Stomach (tissue), 8 donors: ENCODE measurements at regions not wholly inside any gene's neighbourhood (a gene's known extent, or its start where the extent isn't known, plus 50 kb on each side); places are given as distances from the start of the nearest gene placed in this dataset.
"Not testable (repeated sequence)": the region's sequence is repeated elsewhere in the genome, so short reads cannot be mapped to it uniquely, and the experiment has no call there.

Source experiments
- DNase-seq, 2 donors: peaks; one replicate each; pipeline versions ENCODE4 v3.0.0 to v3.0.0-alpha.2; 2013 to 2019
- H3K27ac ChIP-seq, 5 donors: fragments of 200-600 bp in 4 of 5; sonication (generic) in 4 of 5; one replicate each; pipeline ENCODE4 v1.5.1; 2013 to 2019; ENCODE audit warnings: mild to moderate bottlenecking in 1 of 5, moderate library complexity in 1 of 5
- H3K27me3 ChIP-seq, 3 donors: fragments of 200-600 bp; sonication (generic); one replicate each; pipeline ENCODE4 v1.5.1; 2017 to 2019; ENCODE audit warnings: mixed run types in 1 of 3
- H3K36me3 ChIP-seq, 4 donors: fragments of 200-600 bp; sonication (generic); 1 replicate in 3 of 4; 2 replicates in 1 of 4; pipeline ENCODE4 v1.5.1; 2016 to 2019
- H3K4me1 ChIP-seq, 4 donors: fragments of 200-600 bp; sonication (generic); one replicate each; pipeline ENCODE4 v1.5.1; 2016 to 2019
- H3K4me3 ChIP-seq, 4 donors: fragments of 200-600 bp; sonication (generic) in 3 of 4; one replicate each; pipeline ENCODE4 v1.5.1; 2016 to 2019; ENCODE audit warnings: mild to moderate bottlenecking in 1 of 4
- H3K9me3 ChIP-seq, 4 donors: fragments of 200-600 bp; sonication (generic); one replicate each; pipeline ENCODE4 v1.5.1; 2016 to 2019
- CTCF ChIP-seq, 7 experiments: fragments of 450-650 bp in 4 of 7; fragments of 200-600 bp in 3 of 7; sonication (generic) in 3 of 7; IDR thresholded peaks; one replicate each; pipeline ENCODE4 v1.5.1; 2016 to 2019; ENCODE audit warnings: antibody characterized with exemption in 7 of 7, control low read depth in 2 of 7, mild to moderate bottlenecking in 1 of 7
- EP300 ChIP-seq: sonication (generic); formaldehyde crosslinking; IDR thresholded peaks from one replicate; pipeline ENCODE4 v1.6.1; 2017; ENCODE audit warnings: antibody characterized with exemption
- POLR2A ChIP-seq, 4 donors: fragments of 450-650 bp; IDR thresholded peaks; one replicate each; pipeline ENCODE4 v1.6.1; 2016; ENCODE audit warnings: antibody characterized with exemption in 4 of 4, control low read depth in 2 of 4, mild to moderate bottlenecking in 1 of 4, moderate library complexity in 1 of 4
- POLR2AphosphoS5 ChIP-seq, 3 donors: sonication (generic); formaldehyde crosslinking; IDR thresholded peaks; one replicate each; pipeline ENCODE4 v1.6.1; 2016; ENCODE audit warnings: antibody characterized with exemption in 3 of 3
- WGBS, 5 donors: extraction: QIAGEN DNeasy Blood & Tissue Kit in 3 of 5; methylation state at CpG; one replicate each; pipeline versions ENCODE4 v1.1.5 to v1.1.7; 2013 to 2018; 5-methylcytosine and 5-hydroxymethylcytosine counted together
- intact Hi-C: fragments of 100-400 bp; cut with DNase I; formaldehyde crosslinking; loops from one replicate; pipeline ENCODE4 v1.15.1; 2023; ENCODE audit warnings: low total_unique reads
- donor health status: healthy with polysubstance abuse.
- donor health status: Bipolar disorder and iron deficiency.
- donor health status: healthy.

GRCh38 chr1:99369154-99369553, 104.9 kb downstream of the PLPPR4 start:
- intact Hi-C loops, result no loop called here
- H3K4me1 ChIP-seq, result no peaks in the 10 kb centered on the region
- H3K9me3 ChIP-seq, result no peaks in the 10 kb centered on the region
- H3K27me3 ChIP-seq, result no peaks in the 10 kb centered on the region
- no peak for TF ChIP-seq POLR2AphosphoS5 (IDR thresholded peaks at IDR 0.05)
- TF ChIP-seq POLR2A (IDR thresholded peaks at IDR 0.05), result no peak
- TF ChIP-seq CTCF (IDR thresholded peaks at IDR 0.05), result no peak
- no peak for TF ChIP-seq EP300
- H3K36me3 ChIP-seq, result no peaks in the 10 kb centered on the region
- no peak overlapping the region for H3K4me3 ChIP-seq
- WGBS, 5 donors, result 18 to 48% (median 23%) methylated on average over 1 to 2 of the region's 2 CpGs
- DNase-seq, result no peak
- H3K27ac ChIP-seq, result no peak overlapping the region

- Histone ChIP-seq H3K36me3 (no peaks in the 10 kb centered on the region), H3K4me1 (no peaks in the 10 kb centered on the region), H3K27ac (no peak overlapping the region), H3K27me3 (no peaks in the 10 kb centered on the region), H3K4me3 (no peak overlapping the region), H3K9me3 (no peaks in the 10 kb centered on the region)
- TF ChIP-seq POLR2AphosphoS5 (IDR thresholded peaks at IDR 0.05) (no peak), CTCF (IDR thresholded peaks at IDR 0.05) (no peak), POLR2A (IDR thresholded peaks at IDR 0.05) (no peak), EP300 (no peak)
- DNase-seq, result no peak
- WGBS, 5 donors, result 78 to 95% (median 90%) methylated on average over 1 of the region's 1 CpG
- intact Hi-C loops, result no loop called here
These were observed 106.2 kb downstream of the PLPPR4 start for GRCh38 chr1:99370476-99370875.

- no peak overlapping the region for H3K27ac ChIP-seq
- H3K9me3 ChIP-seq, result no peaks in the 10 kb centered on the region
- no peak for TF ChIP-seq EP300
- TF ChIP-seq POLR2A (IDR thresholded peaks at IDR 0.05), result no peak
- TF ChIP-seq CTCF (IDR thresholded peaks at IDR 0.05), result no peak
- TF ChIP-seq POLR2AphosphoS5 (IDR thresholded peaks at IDR 0.05), result no peak
- no peaks in the 10 kb centered on the region for H3K36me3 ChIP-seq
- H3K4me3 ChIP-seq, result no peak overlapping the region
- DNase-seq, result no peak
- H3K27me3 ChIP-seq, result no peaks in the 10 kb centered on the region
- intact Hi-C loops, result no loop called here
- 63 to 79% (median 69%) methylated on average over 1 of the region's 1 CpG for WGBS, 5 donors
- H3K4me1 ChIP-seq, result no peaks in the 10 kb centered on the region
These were observed 107.1 kb downstream of the PLPPR4 start for GRCh38 chr1:99371413-99371812.

DNA sequence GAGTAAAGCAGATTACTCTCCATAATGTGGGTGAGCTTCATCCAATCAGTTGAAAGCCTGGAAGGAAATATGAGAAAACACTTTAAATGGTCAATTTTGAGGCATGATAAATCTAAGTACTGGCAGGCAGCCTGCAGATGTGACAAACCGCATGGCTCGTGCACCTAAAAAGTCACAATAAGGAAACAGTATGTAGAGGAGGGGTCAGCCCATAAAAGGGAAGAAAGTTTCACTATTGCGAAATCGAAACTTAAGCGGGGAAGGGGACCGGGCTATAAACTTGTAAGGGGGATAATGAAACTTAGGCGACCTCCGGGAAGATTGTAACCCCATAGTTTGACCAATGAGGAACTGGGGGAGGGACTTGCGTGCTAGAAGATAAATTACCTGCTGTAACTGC, 109.8 kb downstream of the PLPPR4 start:
- intact Hi-C loops, result no loop called here
- no peak overlapping the region for H3K27ac ChIP-seq
- no peaks in the 10 kb centered on the region for H3K36me3 ChIP-seq
- H3K27me3 ChIP-seq, result no peaks in the 10 kb centered on the region
- no peak for DNase-seq
- WGBS, 5 donors, result 76 to 79% (median 78%) methylated on average over 9 of the region's 9 CpGs
- H3K4me1 ChIP-seq, result no peaks in the 10 kb centered on the region
- H3K4me3 ChIP-seq, result no peak overlapping the region
- H3K9me3 ChIP-seq, result no peaks in the 10 kb centered on the region
- TF ChIP-seq POLR2A (IDR thresholded peaks at IDR 0.05) (no peak), EP300 (no peak), POLR2AphosphoS5 (IDR thresholded peaks at IDR 0.05) (no peak), CTCF (IDR thresholded peaks at IDR 0.05) (no peak)

DNA sequence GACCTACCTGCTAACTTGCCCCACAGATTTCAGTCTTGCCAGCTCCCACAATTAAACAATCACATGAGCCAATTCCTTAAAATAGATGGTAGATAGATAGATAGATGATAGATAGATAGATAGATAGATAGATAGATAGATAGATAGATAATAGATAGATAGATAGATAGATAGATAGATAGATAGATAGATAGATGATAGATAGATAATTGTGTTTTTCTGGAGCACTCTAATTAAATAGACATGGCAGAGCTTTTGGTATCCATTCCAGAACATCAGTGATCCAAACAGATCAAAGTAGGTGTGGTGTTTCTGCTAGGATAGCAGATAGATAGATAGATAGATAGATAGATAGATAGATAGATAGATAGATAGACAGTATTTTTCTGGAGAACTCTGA, 110.4 kb downstream of the PLPPR4 start:
- H3K4me1 ChIP-seq, H3K36me3 ChIP-seq, H3K4me3 ChIP-seq, H3K27me3 ChIP-seq, DNase-seq, H3K9me3 ChIP-seq, intact Hi-C loops, H3K27ac ChIP-seq: not testable (repeated sequence)
